ENCODE measurements at regions not wholly inside any gene's neighbourhood (a gene's known extent, or its start where the extent isn't known, plus 50 kb on each side); places are given as distances from the start of the nearest gene placed in this dataset.
A peak's percentile ranks its signal among the peaks of the same experiment; 100 is the strongest.
"Not testable (repeated sequence)": the region's sequence is repeated elsewhere in the genome, so short reads cannot be mapped to it uniquely, and the experiment has no call there.

GRCh38 chr1:200316148-200316803 is 93.6 kb downstream of the ZNF281 start:
- DNase-seq: no peak

GRCh38 chr1:200314085-200314750 is 95.6 kb downstream of the ZNF281 start:
- no peak for DNase-seq

- DNase-seq: no peak
Measured at GRCh38 chr1:200311256-200311655, 98.6 kb downstream of the ZNF281 start.

- no peak for DNase-seq
Measured at GRCh38 chr1:200310824-200311223, 99.0 kb downstream of the ZNF281 start.

GRCh38 chr1:200307755-200308066 is 102.1 kb downstream of the ZNF281 start:
- no peak for DNase-seq

GRCh38 chr1:200306944-200307754 is 102.7 kb downstream of the ZNF281 start:
- peak in 1 of 2 donors; percentile 14 for DNase-seq

GRCh38 chr1:200305806-200306205 is 104.0 kb downstream of the ZNF281 start:
- DNase-seq: no peak

GRCh38 chr1:200304171-200304570 is 105.7 kb downstream of the ZNF281 start:
- no peak for DNase-seq

GRCh38 chr1:200302921-200303290 is 106.9 kb downstream of the ZNF281 start:
- peak; percentile 28 to 36 for DNase-seq

GRCh38 chr1:200302192-200302920 is 107.5 kb downstream of the ZNF281 start:
- DNase-seq: peak; percentile 28 to 42

- no peak for DNase-seq
Measured at GRCh38 chr1:200301152-200301551, 108.7 kb downstream of the ZNF281 start.

- no peak for DNase-seq
Measured at GRCh38 chr1:200299571-200299970, 110.3 kb downstream of the ZNF281 start.

GRCh38 chr1:200298242-200298641 is 111.6 kb downstream of the ZNF281 start:
- DNase-seq: no peak

- no peak for DNase-seq
Measured at GRCh38 chr1:200296091-200296661, 113.7 kb downstream of the ZNF281 start.

GRCh38 chr1:200294241-200294640 is 115.6 kb downstream of the ZNF281 start:
- no peak for DNase-seq

- DNase-seq: no peak
Measured at GRCh38 chr1:200292699-200293098, 117.1 kb downstream of the ZNF281 start.

- DNase-seq: no peak
Measured at GRCh38 chr1:200291106-200291505, 118.7 kb downstream of the ZNF281 start.

GRCh38 chr1:200290010-200290685 is 119.7 kb downstream of the ZNF281 start:
- no peak for DNase-seq

- no peak for DNase-seq
Measured at GRCh38 chr1:200288226-200288625, 121.6 kb downstream of the ZNF281 start.

GRCh38 chr1:200284236-200284635 is 125.6 kb downstream of the ZNF281 start:
- DNase-seq: not testable (repeated sequence)

GRCh38 chr1:200282497-200283122 is 127.2 kb downstream of the ZNF281 start:
- no peak for DNase-seq

Data from hippocampal formation (tissue), 2 donors.